ENCODE measurements at regions not wholly inside any gene's neighbourhood (a gene's known extent, or its start where the extent isn't known, plus 50 kb on each side); places are given as distances from the start of the nearest gene placed in this dataset.

DNA sequence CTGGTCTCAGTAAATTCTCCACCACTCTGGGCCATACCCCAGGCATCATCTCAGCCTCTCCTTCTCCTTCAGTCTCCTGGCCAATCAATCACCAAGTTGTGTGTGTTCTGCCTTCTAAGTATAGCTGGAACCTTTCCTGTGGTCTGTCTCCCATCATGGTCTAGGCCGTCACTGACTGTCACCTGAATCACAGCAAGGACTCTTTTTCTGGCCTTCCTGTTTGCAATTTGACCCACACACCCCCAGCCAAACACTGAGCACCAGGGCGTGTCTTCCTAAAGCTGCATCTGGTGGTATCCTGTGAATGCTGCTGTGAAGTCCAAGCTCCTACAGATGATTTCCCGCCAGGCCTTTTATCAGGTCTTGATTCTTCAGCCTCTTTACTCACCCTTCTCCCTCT lies 52.6 kb upstream of the PRELID3B start:
- H3K4me3 Mint-ChIP-seq: no peak overlapping the region
- H3K9me3 Mint-ChIP-seq: no peaks in the 10 kb centered on the region
- H3K4me1 Mint-ChIP-seq: peaks cover 11% of the 10 kb centered on the region
- TF ChIP-seq, protein P1, sequence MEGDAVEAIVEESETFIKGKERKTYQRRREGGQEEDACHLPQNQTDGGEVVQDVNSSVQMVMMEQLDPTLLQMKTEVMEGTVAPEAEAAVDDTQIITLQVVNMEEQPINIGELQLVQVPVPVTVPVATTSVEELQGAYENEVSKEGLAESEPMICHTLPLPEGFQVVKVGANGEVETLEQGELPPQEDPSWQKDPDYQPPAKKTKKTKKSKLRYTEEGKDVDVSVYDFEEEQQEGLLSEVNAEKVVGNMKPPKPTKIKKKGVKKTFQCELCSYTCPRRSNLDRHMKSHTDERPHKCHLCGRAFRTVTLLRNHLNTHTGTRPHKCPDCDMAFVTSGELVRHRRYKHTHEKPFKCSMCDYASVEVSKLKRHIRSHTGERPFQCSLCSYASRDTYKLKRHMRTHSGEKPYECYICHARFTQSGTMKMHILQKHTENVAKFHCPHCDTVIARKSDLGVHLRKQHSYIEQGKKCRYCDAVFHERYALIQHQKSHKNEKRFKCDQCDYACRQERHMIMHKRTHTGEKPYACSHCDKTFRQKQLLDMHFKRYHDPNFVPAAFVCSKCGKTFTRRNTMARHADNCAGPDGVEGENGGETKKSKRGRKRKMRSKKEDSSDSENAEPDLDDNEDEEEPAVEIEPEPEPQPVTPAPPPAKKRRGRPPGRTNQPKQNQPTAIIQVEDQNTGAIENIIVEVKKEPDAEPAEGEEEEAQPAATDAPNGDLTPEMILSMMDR (IDR thresholded peaks at IDR 0.05): no peak
- peak overlapping the region; percentile 15 for H3K27ac Mint-ChIP-seq
- H3K27me3 Mint-ChIP-seq (ENCODE audit: low read depth, poor library complexity): no peaks in the 10 kb centered on the region
- no peak for DNase-seq
- no peaks in the 10 kb centered on the region for H3K36me3 Mint-ChIP-seq (ENCODE audit: low read depth)

DNA sequence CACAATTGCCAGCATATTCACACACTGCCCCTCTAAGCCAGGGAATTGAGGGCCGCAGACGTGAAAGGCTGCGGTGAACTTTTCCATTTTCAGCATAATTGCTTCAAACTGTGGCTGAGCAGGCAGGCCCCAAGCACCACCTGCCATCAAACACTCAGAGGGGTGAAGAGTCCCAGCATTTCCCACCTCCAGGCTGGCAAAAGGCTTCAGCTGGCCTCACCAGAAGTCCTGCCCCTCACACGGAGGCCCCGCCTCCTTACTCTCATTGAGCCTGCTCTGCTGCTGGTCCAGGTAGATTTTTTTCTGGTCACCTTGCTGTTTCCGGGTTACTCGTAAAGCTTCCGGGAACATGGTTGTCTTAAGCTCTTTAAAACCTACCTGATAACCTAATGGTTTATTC lies 52.0 kb upstream of the PRELID3B start:
- H3K9me3 Mint-ChIP-seq: no peaks in the 10 kb centered on the region
- peaks cover under 1% of the 10 kb centered on the region for H3K27me3 Mint-ChIP-seq (ENCODE audit: low read depth, poor library complexity)
- H3K4me1 Mint-ChIP-seq: peaks cover 11% of the 10 kb centered on the region
- no peak overlapping the region for H3K4me3 Mint-ChIP-seq
- no peak for DNase-seq
- no peak overlapping the region for H3K27ac Mint-ChIP-seq
- H3K36me3 Mint-ChIP-seq (ENCODE audit: low read depth): no peaks in the 10 kb centered on the region
- TF ChIP-seq, protein P1 (IDR thresholded peaks at IDR 0.05): no peak

Data from nephron progenitor cell (in vitro differentiated cells).